ENCODE measurements at regions not wholly inside any gene's neighbourhood (a gene's known extent, or its start where the extent isn't known, plus 50 kb on each side); places are given as distances from the start of the nearest gene placed in this dataset.

DNA sequence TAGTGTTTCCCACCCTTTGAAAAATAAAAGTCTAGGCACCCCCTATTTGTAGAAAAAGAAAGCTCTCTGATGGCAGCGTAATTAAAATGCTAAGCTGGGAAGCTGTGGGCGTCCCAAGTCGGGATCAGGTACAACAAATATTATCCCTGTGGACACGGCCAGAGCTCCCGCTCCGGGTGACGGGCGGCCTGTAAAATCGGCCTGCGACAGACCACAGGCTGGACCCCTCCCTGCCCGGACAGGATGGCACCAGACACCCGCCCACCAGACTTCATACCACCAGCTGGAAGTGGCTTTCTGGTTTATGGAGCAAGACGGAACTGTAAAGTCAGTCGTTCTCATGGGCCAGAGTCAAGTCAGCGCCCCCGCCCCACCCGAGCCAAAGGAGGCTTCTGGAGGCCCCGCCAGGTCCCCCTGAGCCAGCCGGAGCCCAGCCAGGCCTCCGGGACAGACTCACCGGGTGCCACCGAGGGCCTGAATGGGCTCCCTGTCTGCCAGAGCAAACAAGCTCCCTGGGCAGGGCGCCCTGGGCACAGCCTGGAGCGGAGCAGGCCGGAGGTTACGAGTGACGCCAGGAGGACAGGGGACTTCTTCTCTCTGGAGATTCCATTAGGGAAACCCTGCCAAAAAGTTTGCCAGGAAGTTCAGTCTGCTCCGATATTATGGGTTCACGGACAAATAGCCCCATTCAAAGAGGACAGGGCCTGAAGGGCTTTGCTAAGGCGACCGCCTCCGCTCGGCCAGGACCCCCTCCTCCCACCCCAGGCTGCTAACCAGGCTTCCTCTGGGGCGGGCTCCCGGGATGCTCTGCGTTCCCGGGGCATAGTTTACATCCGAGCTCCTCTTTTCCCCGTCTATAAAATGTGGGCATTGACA lies 173.7 kb downstream of the ERCC6L2 start:
- Histone ChIP-seq H2AFZ (ENCODE audit: low read length, unreplicated experiment) (no peak overlapping the region), H3K27ac (ENCODE audit: low read depth, low read length) (no peak overlapping the region), H3K4me1 (ENCODE audit: control insufficient read depth, insufficient read depth, low read length, unreplicated experiment) (no peaks in the 10 kb centered on the region), H3K27me3 (ENCODE audit: insufficient read depth, low read length) (peaks cover 54% of the 10 kb centered on the region), H3K79me2 (ENCODE audit: control insufficient read depth, insufficient read depth, low read length, unreplicated experiment) (no peaks in the 10 kb centered on the region), H3K36me3 (ENCODE audit: insufficient read depth, low read length) (no peaks in the 10 kb centered on the region), H3K4me3 (ENCODE audit: low read depth, low read length) (no peak overlapping the region)

GRCh38 chr9:96048104-96048955 lies 172.8 kb downstream of the ERCC6L2 start:
- Histone ChIP-seq H3K36me3 (ENCODE audit: insufficient read depth, low read length) (no peaks in the 10 kb centered on the region), H3K4me1 (ENCODE audit: control insufficient read depth, insufficient read depth, low read length, unreplicated experiment) (no peaks in the 10 kb centered on the region), H3K27me3 (ENCODE audit: insufficient read depth, low read length) (peaks cover 52% of the 10 kb centered on the region), H2AFZ (ENCODE audit: low read length, unreplicated experiment) (no peak overlapping the region), H3K79me2 (ENCODE audit: control insufficient read depth, insufficient read depth, low read length, unreplicated experiment) (no peaks in the 10 kb centered on the region), H3K27ac (ENCODE audit: low read depth, low read length) (no peak overlapping the region), H3K4me3 (ENCODE audit: low read depth, low read length) (no peak overlapping the region)

GRCh38 chr9:96047741-96048103 lies 172.2 kb downstream of the ERCC6L2 start:
- Histone ChIP-seq H2AFZ (ENCODE audit: low read length, unreplicated experiment) (no peak overlapping the region), H3K27me3 (ENCODE audit: insufficient read depth, low read length) (peaks cover 46% of the 10 kb centered on the region), H3K4me1 (ENCODE audit: control insufficient read depth, insufficient read depth, low read length, unreplicated experiment) (no peaks in the 10 kb centered on the region), H3K27ac (ENCODE audit: low read depth, low read length) (no peak overlapping the region), H3K36me3 (ENCODE audit: insufficient read depth, low read length) (no peaks in the 10 kb centered on the region), H3K79me2 (ENCODE audit: control insufficient read depth, insufficient read depth, low read length, unreplicated experiment) (no peaks in the 10 kb centered on the region), H3K4me3 (ENCODE audit: low read depth, low read length) (no peak overlapping the region)

DNA sequence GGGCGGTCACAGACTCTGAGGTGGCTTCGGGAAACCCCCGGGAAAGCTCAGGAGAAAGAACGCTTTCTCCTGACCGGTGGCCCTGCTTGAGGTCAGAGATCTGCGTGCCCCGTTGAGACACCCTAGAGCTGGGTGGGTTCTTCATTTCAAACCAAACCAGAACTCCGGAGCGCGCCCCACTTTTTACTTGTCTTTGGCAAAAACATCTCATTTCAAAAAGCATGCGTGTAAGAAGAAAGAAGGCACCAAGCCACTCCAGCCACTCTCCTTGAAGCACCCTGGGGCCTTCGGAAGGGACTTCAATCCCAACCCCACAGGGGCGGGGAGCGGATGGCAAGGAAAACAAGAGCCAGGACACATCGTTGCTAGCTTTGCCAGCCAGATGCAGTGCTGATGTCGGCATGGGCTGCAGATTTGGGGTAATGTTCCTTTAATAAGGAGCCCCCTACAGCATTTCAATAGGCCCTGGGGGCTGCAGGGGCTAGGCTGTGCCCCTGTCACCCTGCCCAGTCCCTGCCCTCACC lies 171.7 kb downstream of the ERCC6L2 start:
- Histone ChIP-seq H3K27ac (ENCODE audit: low read depth, low read length) (no peak overlapping the region), H3K4me3 (ENCODE audit: low read depth, low read length) (no peak overlapping the region), H3K36me3 (ENCODE audit: insufficient read depth, low read length) (no peaks in the 10 kb centered on the region), H3K27me3 (ENCODE audit: insufficient read depth, low read length) (peaks cover 47% of the 10 kb centered on the region), H2AFZ (ENCODE audit: low read length, unreplicated experiment) (no peak overlapping the region), H3K4me1 (ENCODE audit: control insufficient read depth, insufficient read depth, low read length, unreplicated experiment) (no peaks in the 10 kb centered on the region), H3K79me2 (ENCODE audit: control insufficient read depth, insufficient read depth, low read length, unreplicated experiment) (no peaks in the 10 kb centered on the region)

GRCh38 chr9:96045811-96046210 lies 170.3 kb downstream of the ERCC6L2 start:
- H3K79me2 ChIP-seq (ENCODE audit: control insufficient read depth, insufficient read depth, low read length, unreplicated experiment): no peaks in the 10 kb centered on the region
- H3K4me3 ChIP-seq (ENCODE audit: low read depth, low read length): no peak overlapping the region
- H3K27me3 ChIP-seq (ENCODE audit: insufficient read depth, low read length): peaks cover 46% of the 10 kb centered on the region
- no peaks in the 10 kb centered on the region for H3K4me1 ChIP-seq (ENCODE audit: control insufficient read depth, insufficient read depth, low read length, unreplicated experiment)
- no peak overlapping the region for H2AFZ ChIP-seq (ENCODE audit: low read length, unreplicated experiment)
- no peaks in the 10 kb centered on the region for H3K36me3 ChIP-seq (ENCODE audit: insufficient read depth, low read length)
- H3K27ac ChIP-seq (ENCODE audit: low read depth, low read length): no peak overlapping the region

DNA sequence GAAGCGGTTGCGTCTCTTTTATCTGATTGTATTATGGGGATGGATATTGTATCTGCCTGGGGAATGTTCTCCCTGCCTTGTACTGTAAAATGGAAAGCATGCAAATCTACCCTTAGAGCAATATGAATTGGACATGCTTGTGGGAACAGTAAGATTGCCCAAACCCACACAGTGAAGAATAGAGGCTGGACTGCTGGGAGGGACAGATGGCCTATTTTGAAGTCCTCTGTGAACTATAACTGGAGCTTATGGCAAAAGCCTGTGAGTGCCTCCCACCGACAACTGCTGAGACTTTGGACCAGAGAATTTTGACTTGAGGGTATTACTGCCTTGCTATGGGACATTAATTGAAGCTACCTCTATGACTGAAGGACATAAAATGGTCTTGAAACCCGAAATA lies 168.9 kb downstream of the ERCC6L2 start:
- Histone ChIP-seq H2AFZ (ENCODE audit: low read length, unreplicated experiment) (no peak overlapping the region), H3K79me2 (ENCODE audit: control insufficient read depth, insufficient read depth, low read length, unreplicated experiment) (no peaks in the 10 kb centered on the region), H3K4me1 (ENCODE audit: control insufficient read depth, insufficient read depth, low read length, unreplicated experiment) (no peaks in the 10 kb centered on the region), H3K27me3 (ENCODE audit: insufficient read depth, low read length) (peaks cover 46% of the 10 kb centered on the region), H3K27ac (ENCODE audit: low read depth, low read length) (no peak overlapping the region), H3K36me3 (ENCODE audit: insufficient read depth, low read length) (no peaks in the 10 kb centered on the region), H3K4me3 (ENCODE audit: low read depth, low read length) (no peak overlapping the region)

DNA sequence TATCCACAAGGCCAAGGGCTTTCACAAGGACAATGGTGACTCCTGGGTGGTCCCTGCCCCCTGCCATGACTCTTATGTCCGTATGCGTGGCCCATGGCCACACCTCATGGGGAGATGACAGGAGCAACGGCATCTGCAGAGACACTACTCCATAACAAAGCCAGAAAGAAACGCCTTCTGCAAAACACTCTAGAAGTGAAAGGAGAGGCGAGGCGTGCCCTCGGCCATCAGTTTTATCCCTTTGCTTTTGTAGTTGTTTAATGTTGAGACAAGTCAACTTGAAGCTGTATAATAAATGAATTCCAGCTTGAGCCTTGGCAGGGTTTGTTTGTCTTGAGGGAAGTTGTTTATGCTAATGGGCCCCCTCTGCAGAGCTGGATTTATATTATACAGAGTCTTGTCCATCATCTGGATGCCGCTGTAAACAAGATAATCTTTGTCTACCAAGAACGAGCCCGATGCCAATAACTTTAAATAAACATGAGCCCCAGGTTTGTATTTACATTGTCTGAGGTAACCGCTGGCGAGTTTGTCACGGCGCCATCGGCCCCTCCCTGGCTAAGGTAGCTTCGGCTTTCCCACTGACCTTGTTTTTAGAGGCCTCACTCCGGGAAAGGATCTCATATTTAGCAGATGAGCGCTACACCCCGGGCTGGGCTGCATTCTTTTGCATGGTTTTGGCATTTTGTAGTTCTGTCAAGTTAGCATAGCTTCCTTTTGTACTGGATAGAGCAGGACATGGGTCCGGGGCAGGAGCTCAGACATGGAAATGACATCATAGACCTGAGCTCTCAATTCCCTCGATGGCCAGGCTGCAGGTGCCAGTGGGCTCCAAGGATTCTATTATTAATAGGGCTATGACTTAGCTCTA lies 165.3 kb downstream of the ERCC6L2 start:
- H3K79me2 ChIP-seq (ENCODE audit: control insufficient read depth, insufficient read depth, low read length, unreplicated experiment): no peaks in the 10 kb centered on the region
- no peak overlapping the region for H3K27ac ChIP-seq (ENCODE audit: low read depth, low read length)
- peaks cover 28% of the 10 kb centered on the region for H3K27me3 ChIP-seq (ENCODE audit: insufficient read depth, low read length)
- H3K4me3 ChIP-seq (ENCODE audit: low read depth, low read length): no peak overlapping the region
- no peaks in the 10 kb centered on the region for H3K4me1 ChIP-seq (ENCODE audit: control insufficient read depth, insufficient read depth, low read length, unreplicated experiment)
- H2AFZ ChIP-seq (ENCODE audit: low read length, unreplicated experiment): no peak overlapping the region
- no peaks in the 10 kb centered on the region for H3K36me3 ChIP-seq (ENCODE audit: insufficient read depth, low read length)

DNA sequence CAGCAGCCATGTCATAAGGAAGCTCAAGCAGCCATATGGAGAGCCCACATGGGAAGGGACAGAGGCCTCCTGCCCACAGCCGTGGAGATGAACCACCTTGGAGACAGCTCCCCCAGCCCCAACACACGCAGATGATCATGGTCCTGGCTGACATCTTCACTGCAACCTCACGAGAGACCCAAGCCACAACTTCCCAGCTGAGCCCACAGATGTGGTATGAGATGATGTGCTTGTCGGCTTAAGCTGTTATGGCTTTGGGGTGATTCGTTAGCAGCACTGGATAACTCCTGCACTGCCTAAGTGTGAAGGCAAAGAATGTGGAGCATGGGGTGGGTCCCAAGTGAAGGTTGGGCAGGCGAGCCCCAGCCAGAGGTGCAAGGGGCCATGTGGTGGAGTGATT lies 163.4 kb downstream of the ERCC6L2 start:
- no peaks in the 10 kb centered on the region for H3K79me2 ChIP-seq (ENCODE audit: control insufficient read depth, insufficient read depth, low read length, unreplicated experiment)
- H3K4me3 ChIP-seq (ENCODE audit: low read depth, low read length): no peak overlapping the region
- H3K36me3 ChIP-seq (ENCODE audit: insufficient read depth, low read length): no peaks in the 10 kb centered on the region
- H3K27me3 ChIP-seq (ENCODE audit: insufficient read depth, low read length): peaks cover 21% of the 10 kb centered on the region
- no peak overlapping the region for H2AFZ ChIP-seq (ENCODE audit: low read length, unreplicated experiment)
- H3K27ac ChIP-seq (ENCODE audit: low read depth, low read length): no peak overlapping the region
- no peaks in the 10 kb centered on the region for H3K4me1 ChIP-seq (ENCODE audit: control insufficient read depth, insufficient read depth, low read length, unreplicated experiment)

DNA sequence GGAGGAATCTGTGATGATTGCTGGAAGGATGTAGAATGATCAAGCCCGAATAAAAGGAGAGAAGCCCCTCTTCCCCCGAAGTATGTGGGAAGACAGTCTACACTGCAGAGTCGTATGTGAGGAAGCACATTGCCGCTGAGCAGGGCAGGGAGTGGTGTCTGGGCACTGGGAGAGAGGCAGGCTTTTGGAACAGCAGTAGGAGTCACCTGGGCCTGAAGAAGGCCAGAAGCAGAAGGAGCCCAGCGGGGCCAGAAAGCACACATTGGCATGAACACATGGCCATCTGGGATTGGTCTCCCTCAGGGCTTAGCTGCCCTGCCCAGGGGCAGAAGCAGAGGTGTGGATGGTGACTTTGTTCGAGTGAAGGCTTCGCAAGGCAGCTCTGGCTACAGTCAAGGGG lies 162.8 kb downstream of the ERCC6L2 start:
- H3K4me3 ChIP-seq (ENCODE audit: low read depth, low read length): no peak overlapping the region
- H3K79me2 ChIP-seq (ENCODE audit: control insufficient read depth, insufficient read depth, low read length, unreplicated experiment): no peaks in the 10 kb centered on the region
- H2AFZ ChIP-seq (ENCODE audit: low read length, unreplicated experiment): no peak overlapping the region
- no peaks in the 10 kb centered on the region for H3K36me3 ChIP-seq (ENCODE audit: insufficient read depth, low read length)
- H3K4me1 ChIP-seq (ENCODE audit: control insufficient read depth, insufficient read depth, low read length, unreplicated experiment): no peaks in the 10 kb centered on the region
- peaks cover 21% of the 10 kb centered on the region for H3K27me3 ChIP-seq (ENCODE audit: insufficient read depth, low read length)
- no peak overlapping the region for H3K27ac ChIP-seq (ENCODE audit: low read depth, low read length)

DNA sequence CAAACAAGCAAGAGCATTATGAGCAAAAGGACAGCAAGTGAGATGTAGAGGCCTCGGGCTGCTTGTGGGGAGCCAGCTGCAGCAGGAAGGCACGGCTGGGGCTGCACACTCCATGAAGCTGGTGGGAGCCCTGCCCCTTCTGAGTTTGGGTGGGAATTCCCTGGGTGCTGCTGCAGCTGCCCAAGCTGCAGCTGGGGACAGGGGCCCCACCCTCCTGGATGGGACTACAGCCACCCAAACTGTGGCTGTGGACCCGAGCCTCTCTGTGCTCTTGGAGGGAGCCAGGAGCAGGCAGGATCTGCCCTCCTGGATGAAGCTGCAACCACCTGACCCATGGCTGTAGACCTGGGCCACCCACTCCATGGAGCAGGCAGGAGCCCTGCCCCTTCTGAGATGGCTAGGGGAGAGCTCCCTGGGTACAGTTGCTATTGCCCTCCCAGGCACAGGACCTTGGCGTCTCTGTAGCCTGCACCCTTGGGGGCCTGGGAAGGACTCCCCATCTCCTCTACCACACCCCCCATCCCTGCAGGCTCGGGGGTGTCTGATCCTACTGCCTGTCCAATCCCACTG lies 159.1 kb downstream of the ERCC6L2 start:
- no peaks in the 10 kb centered on the region for H3K36me3 ChIP-seq (ENCODE audit: insufficient read depth, low read length)
- H3K4me3 ChIP-seq (ENCODE audit: low read depth, low read length): no peak overlapping the region
- H3K27me3 ChIP-seq (ENCODE audit: insufficient read depth, low read length): peaks cover 8% of the 10 kb centered on the region; the same call in 1 of the 2 replicates
- no peak overlapping the region for H3K27ac ChIP-seq (ENCODE audit: low read depth, low read length)
- H3K4me1 ChIP-seq (ENCODE audit: control insufficient read depth, insufficient read depth, low read length, unreplicated experiment): no peaks in the 10 kb centered on the region
- H2AFZ ChIP-seq (ENCODE audit: low read length, unreplicated experiment): no peak overlapping the region
- no peaks in the 10 kb centered on the region for H3K79me2 ChIP-seq (ENCODE audit: control insufficient read depth, insufficient read depth, low read length, unreplicated experiment)
